ENCODE measurements at regions not wholly inside any gene's neighbourhood (a gene's known extent, or its start where the extent isn't known, plus 50 kb on each side); places are given as distances from the start of the nearest gene placed in this dataset.
A peak's percentile ranks its signal among the peaks of the same experiment; 100 is the strongest.

- Histone ChIP-seq H3K27ac (no peak overlapping the region), H3K36me3 (no peaks in the 10 kb centered on the region), H3K4me1 (peaks cover 0 to 6% of the 10 kb centered on the region in 2 donors), H3K9me3 (no peaks in the 10 kb centered on the region), H3K4me3 (peak overlapping the region in 1 of 4 donors; percentile 6), H3K27me3 (no peaks in the 10 kb centered on the region)
- TF ChIP-seq POLR2A (IDR thresholded peaks at IDR 0.05), result no peak
- TF ChIP-seq, protein P1, sequence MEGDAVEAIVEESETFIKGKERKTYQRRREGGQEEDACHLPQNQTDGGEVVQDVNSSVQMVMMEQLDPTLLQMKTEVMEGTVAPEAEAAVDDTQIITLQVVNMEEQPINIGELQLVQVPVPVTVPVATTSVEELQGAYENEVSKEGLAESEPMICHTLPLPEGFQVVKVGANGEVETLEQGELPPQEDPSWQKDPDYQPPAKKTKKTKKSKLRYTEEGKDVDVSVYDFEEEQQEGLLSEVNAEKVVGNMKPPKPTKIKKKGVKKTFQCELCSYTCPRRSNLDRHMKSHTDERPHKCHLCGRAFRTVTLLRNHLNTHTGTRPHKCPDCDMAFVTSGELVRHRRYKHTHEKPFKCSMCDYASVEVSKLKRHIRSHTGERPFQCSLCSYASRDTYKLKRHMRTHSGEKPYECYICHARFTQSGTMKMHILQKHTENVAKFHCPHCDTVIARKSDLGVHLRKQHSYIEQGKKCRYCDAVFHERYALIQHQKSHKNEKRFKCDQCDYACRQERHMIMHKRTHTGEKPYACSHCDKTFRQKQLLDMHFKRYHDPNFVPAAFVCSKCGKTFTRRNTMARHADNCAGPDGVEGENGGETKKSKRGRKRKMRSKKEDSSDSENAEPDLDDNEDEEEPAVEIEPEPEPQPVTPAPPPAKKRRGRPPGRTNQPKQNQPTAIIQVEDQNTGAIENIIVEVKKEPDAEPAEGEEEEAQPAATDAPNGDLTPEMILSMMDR (IDR thresholded peaks at IDR 0.05 in 4 of 5, conservative IDR thresholded peaks at IDR 0.05 in 1 of 5), result no peak
- intact Hi-C loops (cut with DNase I; ENCODE audit: low total_unique reads) (no loop called here), in situ Hi-C loops (cut with MboI; ENCODE audit: low sequenced_read_pairs in 4 of 4) (no loop called here)
- no peak for ATAC-seq
- DNase-seq, result peak in 1 of 2 donors; percentile 10
These were observed 133.8 kb upstream of the TBX3 start for GRCh38 chr12:114817571-114818425.

DNA sequence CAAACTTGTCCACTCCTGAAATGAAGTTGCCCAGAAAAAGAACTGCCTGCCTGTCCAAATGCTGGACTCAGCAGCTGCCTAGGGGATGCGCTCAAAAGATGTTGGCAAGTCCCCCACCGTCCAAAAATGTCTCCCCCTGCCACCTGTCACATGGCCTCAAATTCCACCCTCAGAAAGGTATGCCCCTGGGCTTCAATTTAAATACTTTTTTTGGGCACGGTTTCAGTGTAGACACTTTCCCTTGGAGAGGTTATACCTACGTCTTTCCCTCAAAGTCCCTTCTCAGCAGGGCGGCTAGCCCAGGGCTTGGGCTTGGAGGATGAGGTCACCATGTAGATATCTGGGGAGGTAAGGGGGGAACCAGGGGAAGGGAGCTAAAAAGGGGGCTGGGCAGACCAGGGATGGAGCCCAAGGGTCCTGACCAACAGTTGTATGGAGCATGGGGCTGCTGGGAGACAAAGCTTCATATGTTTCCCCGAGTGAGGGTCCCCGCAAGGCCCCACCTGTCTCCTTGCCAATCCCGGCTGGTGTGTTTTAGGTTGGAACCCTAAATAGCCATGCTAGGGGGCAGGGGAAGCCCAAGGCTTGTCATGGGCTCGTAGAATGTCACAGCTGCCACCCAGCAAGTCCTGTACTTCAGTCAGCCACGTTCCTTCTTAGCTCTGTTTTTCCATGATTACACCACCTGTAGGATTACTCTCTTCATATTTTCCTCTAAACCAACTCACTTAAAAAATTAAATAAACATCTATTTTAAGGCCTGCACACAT, 131.2 kb upstream of the TBX3 start:
- Histone ChIP-seq H3K27ac (no peak overlapping the region), H3K36me3 (no peaks in the 10 kb centered on the region), H3K4me3 (no peak overlapping the region), H3K9me3 (no peaks in the 10 kb centered on the region), H3K4me1 (peaks cover 0 to 6% of the 10 kb centered on the region in 2 donors), H3K27me3 (no peaks in the 10 kb centered on the region)
- no peak for TF ChIP-seq POLR2A (IDR thresholded peaks at IDR 0.05)
- TF ChIP-seq, protein P1 (IDR thresholded peaks at IDR 0.05 in 4 of 5, conservative IDR thresholded peaks at IDR 0.05 in 1 of 5), result no peak
- DNase-seq, result no peak
- in situ Hi-C loops (cut with MboI; ENCODE audit: low sequenced_read_pairs in 4 of 4) (no loop called here), intact Hi-C loops (cut with DNase I; ENCODE audit: low total_unique reads) (no loop called here)
- no peak for ATAC-seq

GRCh38 chr12:114812858-114813761, 129.1 kb upstream of the TBX3 start:
- intact Hi-C loops (cut with DNase I; ENCODE audit: low total_unique reads), result no loop called here
- no peak for DNase-seq
- no peak for TF ChIP-seq POLR2A (IDR thresholded peaks at IDR 0.05)
- TF ChIP-seq, protein P1 (IDR thresholded peaks at IDR 0.05 in 4 of 5, conservative IDR thresholded peaks at IDR 0.05 in 1 of 5), result no peak
- H3K4me1 ChIP-seq, result peaks cover 0 to 3% of the 10 kb centered on the region in 2 donors
- in situ Hi-C loops (cut with MboI; ENCODE audit: low sequenced_read_pairs in 4 of 4), result no loop called here
- ATAC-seq, result no peak
- H3K4me3 ChIP-seq, result no peak overlapping the region
- no peaks in the 10 kb centered on the region for H3K27me3 ChIP-seq
- no peaks in the 10 kb centered on the region for H3K36me3 ChIP-seq
- no peak overlapping the region for H3K27ac ChIP-seq
- H3K9me3 ChIP-seq, result no peaks in the 10 kb centered on the region

- Histone ChIP-seq H3K27me3 (no peaks in the 10 kb centered on the region), H3K36me3 (no peaks in the 10 kb centered on the region), H3K27ac (no peak overlapping the region), H3K9me3 (no peaks in the 10 kb centered on the region), H3K4me3 (no peak overlapping the region), H3K4me1 (no peaks in the 10 kb centered on the region)
- intact Hi-C loops (cut with DNase I; ENCODE audit: low total_unique reads) (no loop called here), in situ Hi-C loops (cut with MboI; ENCODE audit: low sequenced_read_pairs in 4 of 4) (no loop called here)
- no peak for DNase-seq
- TF ChIP-seq, protein P1 (IDR thresholded peaks at IDR 0.05 in 4 of 5, conservative IDR thresholded peaks at IDR 0.05 in 1 of 5), result no peak
- TF ChIP-seq POLR2A (IDR thresholded peaks at IDR 0.05), result no peak
- no peak for ATAC-seq
These were observed 128.4 kb upstream of the TBX3 start for GRCh38 chr12:114812384-114812783.

Data from gastrocnemius medialis (tissue), 4 donors.